ENCODE measurements at regions not wholly inside any gene's neighbourhood (a gene's known extent, or its start where the extent isn't known, plus 50 kb on each side); places are given as distances from the start of the nearest gene placed in this dataset.

DNA sequence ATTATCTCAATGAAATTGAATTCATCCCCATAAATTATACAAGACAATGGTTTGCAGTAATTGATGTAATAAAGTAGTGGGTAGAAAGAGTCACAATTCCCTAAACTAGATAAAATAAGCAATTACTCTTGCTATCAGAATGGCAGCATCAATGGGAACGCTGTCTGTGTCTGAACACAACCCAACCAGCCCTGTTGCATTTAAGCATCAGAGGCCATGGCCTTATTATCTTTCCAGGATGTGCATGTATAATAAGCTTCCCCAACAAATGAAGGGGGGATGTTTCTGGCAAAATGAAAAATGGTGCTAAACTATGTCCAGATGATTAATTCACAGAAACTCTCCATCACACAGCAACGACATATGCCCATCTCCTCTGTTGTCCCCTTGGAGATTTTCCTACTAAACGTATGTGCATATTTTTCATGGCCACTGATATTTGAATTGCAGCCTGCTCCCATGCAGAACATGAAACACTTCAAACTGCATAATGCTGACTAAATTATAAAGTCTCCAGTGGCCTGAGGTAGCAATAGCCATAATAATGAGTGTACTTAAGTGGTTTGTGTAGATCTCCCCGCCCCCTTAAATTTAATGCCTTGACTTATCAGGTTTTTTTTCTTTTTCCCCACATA is 306.9 kb upstream of the ADAMTS16 start:
- DNase-seq (ENCODE audit: low read depth), result no peak

DNA sequence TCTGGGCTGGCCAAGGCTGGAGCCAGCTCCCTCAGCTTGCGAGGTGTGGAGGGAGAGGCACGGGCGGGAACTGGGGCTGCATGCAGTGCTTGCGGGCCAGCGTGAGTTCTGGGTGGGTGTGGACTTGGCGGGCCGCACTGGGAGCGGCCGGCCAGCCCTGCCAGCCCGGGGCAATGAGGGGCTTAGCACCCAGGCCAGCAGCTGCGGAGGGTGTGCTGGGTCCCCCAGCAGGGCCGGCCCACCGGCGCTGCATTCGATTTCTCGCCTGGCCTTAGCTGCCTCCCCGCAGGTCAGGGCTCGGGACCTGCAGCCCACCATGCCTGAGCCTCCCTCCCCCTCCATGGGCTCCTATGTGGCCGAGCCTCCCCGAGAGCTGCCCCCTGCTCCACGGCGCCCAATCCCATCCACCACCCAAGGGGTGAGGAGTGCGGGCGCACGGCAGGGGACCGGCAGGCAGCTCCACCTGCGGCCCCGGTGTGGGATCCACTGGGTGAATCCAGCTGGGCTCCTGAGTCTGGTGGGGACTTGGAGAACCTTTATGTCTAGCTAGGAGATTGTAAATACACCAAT is 302.6 kb upstream of the ADAMTS16 start:
- DNase-seq (ENCODE audit: low read depth), result no peak

DNA sequence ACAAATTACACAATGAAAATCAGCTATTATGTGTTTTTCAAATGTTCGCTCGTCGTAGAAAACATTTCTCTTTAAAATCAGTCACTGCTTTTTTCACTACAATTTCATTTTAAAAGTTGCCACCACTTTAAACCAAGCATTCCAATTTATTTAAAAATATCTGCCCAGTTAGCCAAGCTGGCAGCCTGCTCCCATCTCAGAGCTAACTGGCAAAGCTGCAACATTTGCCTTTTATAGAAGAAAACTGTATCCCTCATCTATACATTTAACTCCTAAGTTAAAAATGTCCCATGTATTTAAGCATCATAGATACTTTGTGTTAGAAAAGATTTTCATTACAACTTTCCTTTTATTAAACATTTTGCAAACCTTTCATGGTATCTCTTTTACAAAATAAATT is 294.9 kb upstream of the ADAMTS16 start:
- DNase-seq (ENCODE audit: low read depth), result no peak

DNA sequence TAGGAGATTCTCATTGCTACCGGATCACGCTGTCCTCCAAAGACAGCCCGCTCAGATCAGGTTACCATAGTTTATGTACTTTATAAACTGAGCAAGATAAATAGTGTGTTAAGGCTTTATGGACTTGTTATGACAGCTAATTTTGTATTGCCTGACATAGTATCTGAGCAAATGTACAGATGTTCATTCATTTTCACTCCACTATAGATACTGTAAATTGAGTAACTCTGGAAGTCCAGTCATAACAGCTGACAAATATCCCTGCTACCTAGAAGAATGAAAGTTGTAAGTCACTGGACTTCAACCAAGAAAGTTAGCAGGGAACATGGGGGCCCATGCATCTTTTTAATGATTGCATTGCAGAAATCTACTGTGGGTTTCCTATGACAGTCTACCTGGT is 292.4 kb upstream of the ADAMTS16 start:
- DNase-seq (ENCODE audit: low read depth), result no peak

DNA sequence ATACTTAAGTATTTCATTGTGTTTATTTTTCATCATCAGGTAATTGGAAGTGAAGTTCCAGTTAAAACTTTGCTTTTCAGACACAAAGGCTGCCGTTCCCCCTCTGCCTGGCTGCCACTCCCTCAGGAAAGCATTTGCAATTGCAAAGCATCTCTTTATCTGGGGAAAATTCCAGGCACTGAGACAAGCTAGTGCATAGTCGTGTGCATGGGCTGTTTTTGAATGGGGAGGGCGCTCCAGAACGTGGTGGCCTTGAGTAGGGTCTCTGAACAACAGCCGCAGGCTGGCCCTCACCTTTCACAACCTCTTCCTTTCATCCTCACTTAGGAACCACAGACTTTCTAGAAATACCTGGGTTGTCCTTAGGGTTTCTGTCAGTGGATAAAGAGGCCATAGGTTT is 285.1 kb upstream of the ADAMTS16 start:
- no peak for DNase-seq (ENCODE audit: low read depth)

DNA sequence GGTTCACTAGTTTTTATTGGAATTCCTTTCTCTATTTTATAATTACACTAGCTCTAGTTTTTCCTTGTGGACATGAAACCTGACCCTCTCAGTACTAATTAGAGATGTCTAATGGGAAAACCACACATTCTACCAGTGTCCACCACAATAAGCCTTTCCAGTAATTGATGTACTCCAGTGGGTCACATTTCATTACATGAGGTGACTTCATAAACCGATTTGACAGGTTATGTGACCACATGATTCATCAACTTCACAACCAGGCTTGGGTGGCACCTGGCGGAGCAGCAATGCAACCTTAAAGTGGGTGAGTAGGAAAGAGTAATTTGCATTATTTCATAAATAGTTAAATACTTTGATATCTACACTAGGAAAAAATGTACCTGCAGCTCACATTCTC is 284.2 kb upstream of the ADAMTS16 start:
- no peak for DNase-seq (ENCODE audit: low read depth)

DNA sequence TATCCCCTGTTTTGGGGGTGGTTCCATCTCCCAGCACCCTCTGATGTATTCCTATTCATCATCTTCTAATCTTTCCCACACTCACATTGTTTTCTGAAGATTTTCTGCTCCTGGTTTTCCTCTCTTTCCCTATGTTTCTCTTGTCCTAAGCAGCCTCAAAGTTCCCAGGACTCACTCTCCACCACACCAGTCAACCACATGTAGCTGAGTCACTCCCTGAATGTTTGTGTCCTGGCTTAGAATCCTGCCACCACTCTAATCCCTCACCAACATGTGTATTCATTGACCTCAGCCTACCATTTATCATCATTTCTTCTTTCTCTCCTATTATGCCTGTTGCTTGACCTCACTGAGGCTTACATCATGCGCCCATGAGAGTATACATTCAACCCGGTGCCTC is 282.4 kb upstream of the ADAMTS16 start:
- no peak for DNase-seq (ENCODE audit: low read depth)

DNA sequence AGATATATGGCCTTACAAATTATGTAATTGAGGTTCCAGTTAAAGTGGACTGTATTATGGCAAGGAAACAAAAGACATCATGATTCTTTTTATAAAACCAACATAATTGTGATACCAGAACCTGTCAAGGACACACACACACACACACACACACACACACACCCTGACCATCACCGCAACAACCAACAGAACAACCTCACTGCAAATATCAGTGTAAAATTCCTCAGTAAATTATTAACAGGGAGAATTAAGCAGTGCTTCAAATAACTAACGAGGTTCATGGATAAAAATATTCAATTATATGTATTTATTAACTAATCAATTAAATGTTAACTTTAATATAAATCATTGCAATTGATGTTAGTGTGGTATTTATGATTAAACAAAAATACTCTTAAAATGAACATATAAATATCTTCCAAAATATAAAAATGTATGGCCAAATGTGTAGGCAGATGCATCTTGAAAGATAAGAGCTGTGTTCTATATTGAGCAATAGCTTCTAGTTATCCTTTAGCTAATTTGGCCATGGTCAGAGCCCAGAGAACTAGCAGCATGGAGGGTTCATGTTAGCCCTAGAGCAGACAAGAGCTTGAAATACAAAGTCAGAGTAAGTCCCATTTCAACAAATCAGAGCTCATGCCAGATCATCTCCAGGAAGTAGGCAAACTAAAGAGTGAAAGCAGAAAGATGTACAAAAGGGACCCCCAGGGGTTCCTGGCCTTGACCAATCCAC is 280.5 kb upstream of the ADAMTS16 start:
- no peak for DNase-seq (ENCODE audit: low read depth)

DNA sequence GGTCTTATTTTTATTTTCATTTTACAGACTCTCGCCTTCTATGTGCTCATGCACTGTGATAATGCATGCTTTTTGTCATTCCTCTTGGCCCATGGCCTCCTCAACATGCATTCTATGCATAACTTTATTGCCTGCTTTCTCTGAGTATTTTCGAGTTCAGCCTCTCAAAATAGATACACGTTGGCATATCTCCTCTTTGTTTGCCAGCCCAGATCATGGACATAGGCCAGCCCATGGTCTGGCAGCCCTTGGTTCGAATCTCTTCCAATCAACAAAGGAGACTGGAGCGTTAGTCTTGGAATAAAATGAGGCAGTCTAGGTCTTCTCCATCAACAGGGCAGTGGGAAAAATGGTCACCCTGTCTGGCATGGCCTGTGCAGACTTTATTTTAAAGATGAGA is 279.5 kb upstream of the ADAMTS16 start:
- DNase-seq (ENCODE audit: low read depth), result no peak

DNA sequence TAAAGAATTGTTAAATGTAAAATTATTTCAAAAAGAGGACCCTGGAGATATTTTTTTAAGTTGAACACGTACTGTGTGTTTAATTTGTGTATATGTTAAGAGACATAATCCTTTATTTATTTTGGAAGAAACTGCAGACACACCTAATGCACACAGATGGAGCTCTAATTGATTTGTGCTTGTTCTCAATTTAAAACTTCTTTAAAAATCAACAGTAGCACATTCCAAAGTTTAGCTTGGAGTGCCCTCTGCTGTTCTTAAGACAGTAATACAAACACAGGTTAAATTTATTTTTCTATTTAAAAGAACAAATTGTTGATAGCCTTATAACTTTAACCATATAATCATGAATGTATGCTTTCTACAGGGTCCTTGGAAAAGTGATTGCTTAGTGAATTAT is 277.6 kb upstream of the ADAMTS16 start:
- no peak for DNase-seq (ENCODE audit: low read depth)

DNA sequence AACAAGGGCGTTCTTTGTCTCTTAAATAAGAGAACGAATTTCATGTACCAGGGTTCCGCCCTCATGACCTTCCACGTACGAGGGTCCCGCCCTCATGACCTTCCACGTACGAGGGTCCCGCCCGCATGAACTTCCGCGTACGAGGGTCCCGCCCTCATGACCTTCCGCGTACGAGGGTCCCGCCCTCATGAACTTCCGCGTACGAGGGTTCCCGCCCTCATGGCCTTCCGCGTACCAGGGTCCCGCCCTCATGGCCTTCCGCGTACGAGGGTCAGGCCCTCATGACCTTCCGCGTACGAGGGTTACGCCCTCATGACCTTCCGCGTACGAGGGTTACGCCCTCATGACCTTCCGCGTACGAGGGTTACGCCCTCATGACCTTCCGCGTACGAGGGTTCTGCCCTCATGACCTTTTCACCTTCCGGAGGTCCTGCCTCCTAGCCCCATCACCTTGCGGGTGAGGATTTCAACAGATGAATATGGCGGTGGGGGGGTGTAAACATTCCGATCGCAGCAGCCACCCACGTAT is 273.9 kb upstream of the ADAMTS16 start:
- DNase-seq (ENCODE audit: low read depth), result no peak

DNA sequence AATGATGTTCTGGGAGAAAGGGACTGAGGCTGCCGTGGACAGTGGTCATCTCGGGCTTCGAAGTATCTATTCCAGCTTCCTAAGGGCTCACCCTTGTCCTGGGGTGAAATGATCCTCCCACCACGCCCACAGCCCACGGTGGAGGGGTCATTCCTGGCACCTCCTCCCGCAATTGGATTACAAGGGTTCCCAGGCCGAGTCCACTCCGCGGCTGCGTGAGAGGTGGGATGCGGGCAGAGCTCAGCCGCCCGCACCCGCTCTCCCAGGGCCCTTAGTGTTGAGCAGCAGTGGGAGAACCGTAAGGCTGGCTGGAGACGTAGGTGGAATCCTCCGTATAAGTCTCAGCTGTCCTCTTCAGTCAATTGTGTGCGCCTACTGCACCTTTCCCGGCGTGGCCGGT is 273.3 kb upstream of the ADAMTS16 start:
- no peak for DNase-seq (ENCODE audit: low read depth)

DNA sequence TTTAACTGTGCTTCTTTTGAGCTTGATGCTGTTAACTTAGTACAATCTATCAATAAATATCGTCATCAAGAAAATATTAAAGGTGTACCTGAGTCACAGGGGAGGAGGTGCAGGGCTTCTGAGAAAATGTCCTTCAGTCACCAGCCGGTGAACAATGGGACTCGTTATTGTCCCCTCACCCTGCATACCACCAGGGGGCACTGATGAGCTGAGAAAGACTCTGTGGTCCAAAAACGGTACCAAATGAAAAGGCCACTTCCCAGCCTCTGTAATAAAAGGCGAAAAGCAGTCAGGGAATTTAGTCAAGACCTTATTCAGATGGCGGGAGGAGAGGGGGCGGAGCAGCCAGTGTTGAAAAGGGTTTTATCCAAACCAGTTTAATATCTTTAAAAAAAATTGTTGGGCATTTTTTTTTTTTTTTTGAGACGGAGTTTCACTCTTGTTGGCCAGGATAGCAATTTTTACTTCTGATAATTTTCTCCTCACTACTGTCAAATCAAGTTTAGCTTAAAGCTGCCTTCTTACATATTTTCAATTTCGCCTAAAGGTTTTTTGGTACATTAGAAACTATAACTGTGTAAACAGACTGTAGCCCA is 271.9 kb upstream of the ADAMTS16 start:
- peak; percentile 36 for DNase-seq (ENCODE audit: low read depth)

DNA sequence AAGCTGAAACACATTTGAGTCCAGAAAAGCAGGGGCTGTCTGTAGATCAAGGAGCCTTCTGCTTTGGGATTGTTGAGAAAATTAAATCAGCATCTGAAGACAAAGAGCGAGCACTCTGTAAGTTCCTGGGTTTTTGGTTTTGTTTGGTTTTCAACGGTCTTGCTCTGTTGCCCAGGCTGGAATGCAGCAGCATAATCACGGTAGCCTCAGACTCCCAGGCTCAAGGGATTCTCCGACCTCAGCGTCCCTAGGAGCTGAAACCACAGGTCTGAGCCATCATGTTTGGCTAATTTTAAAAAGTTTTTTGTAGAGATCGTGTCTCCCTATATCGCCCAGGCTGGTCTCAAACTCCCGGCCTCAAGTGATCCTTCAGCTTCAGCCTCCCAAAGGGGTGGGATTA is 266.5 kb upstream of the ADAMTS16 start:
- no peak for DNase-seq (ENCODE audit: low read depth)

DNA sequence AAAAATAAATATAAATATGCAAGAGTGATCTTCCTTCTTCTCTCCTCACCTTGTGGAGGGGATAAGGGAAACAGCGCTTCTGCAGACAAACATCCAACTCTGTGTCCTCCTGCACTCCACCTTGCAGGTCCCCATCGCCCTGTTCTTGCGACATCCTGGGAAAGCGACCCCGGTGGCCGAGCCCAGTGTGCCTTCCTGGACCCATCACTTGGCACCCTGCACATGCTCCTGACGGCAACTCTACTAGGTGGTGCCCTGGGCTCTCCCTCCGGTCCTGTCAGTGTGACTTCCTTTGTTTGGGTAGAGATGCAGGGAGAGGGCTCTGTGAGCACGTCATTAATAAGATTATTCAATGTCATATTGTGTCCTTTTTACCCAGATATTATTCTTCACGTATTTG is 266.0 kb upstream of the ADAMTS16 start:
- DNase-seq (ENCODE audit: low read depth), result no peak

DNA sequence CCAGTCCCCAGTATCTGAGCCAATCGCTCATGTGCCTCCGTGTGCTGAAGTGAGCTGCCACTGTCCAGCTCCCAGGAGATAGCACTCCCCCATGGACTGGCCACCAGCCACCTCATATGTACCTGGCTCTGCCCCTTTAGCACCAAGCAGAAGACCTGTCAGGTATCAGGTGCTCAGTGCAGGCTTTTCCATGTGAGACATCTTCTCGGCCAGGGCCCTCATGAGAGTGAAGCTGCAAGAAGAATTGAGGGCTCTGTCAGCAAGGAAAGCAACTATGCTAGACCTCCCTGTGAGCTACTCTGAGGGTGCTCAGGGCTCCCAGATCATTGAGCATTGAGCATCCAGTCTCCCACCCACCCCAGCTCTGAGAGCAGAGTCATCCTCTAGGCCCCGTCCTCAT is 264.2 kb upstream of the ADAMTS16 start:
- DNase-seq (ENCODE audit: low read depth), result no peak

DNA sequence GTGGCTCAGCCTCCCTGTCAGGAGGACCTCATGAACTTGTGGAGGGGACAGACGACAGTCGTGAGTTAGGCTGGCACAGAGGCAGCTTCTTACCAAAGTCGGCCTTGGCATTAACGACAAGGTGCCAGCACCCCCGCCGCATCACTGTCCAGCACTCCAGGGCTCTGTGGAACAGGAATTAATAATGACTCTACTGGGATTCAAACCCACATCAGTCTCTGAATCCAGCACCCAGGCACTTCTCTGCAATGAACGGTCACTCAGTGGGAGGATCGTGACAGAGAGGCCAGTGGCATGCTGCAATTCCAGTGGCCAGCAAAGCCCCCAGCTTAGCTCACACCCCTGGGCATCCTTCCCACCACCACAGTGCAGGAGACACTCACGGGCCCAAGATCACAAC is 263.3 kb upstream of the ADAMTS16 start:
- DNase-seq (ENCODE audit: low read depth), result no peak

DNA sequence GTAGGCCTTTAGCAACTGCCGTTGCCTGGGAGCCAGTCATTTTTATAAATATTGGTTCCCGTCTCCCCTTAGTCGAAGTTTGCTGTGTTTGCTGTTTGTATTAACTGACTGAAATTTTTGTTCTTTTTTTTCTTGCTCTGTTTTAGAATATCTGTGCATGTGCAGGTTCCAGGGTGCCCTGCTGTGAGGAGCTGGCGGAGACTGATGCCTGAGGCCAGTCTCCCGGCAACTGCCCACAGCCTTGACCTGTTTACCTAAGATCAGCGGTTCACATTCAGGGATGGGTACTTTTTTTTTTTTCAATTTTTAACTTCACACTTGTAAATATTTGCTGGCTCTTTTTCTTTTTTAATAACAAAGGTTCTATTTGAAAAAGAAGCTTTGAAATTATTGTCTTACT is 262.6 kb upstream of the ADAMTS16 start:
- DNase-seq (ENCODE audit: low read depth), result no peak

DNA sequence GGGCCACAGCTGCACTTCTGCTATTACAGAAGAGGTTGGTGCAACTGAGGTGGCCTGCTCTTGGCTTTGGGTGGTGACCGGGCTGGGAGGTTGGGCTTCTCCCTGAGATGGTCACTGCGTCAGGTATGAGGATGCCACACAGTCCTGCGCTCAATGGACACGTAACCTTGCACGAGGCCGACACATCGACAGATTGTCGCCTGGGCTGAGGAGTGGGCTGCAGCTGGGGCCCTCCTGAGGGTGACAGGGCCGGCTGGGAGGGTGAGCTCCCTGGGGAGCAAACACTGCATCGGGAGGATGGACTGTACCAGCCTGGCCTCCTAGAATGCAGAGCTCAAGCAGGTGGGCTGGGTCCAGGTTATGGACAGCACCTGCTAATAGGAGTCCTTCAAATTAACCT is 261.1 kb upstream of the ADAMTS16 start:
- no peak for DNase-seq (ENCODE audit: low read depth)

DNA sequence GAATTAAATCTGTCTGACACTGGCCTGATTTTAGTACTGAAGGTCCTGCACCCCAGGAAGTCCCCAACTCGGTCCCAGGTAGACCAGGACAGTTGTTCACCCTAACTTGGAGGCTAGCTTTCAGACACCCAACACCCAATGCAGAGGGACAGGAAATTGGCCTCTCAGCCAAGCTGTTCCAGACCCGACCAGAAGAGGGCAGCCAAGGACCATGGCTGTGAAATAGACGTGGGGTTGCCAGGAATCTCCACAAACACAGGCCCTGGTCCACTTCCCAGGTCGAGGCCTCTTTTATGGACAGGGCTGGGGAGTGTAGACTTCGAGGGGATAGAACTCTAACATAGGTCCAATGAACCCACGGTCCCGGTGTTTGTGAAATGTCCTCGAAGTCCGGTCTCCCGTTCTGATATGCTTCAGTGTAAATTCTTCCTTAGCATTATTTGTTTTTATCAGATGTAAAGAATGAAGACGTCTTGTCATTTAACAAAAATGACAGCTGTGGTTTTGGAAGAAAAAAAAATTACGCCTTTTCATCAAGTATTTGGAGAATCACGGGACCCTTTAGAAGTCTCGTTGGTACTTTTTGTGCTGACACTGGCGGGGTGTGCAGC is 260.3 kb upstream of the ADAMTS16 start:
- peak; percentile 47 for DNase-seq (ENCODE audit: low read depth)

DNA sequence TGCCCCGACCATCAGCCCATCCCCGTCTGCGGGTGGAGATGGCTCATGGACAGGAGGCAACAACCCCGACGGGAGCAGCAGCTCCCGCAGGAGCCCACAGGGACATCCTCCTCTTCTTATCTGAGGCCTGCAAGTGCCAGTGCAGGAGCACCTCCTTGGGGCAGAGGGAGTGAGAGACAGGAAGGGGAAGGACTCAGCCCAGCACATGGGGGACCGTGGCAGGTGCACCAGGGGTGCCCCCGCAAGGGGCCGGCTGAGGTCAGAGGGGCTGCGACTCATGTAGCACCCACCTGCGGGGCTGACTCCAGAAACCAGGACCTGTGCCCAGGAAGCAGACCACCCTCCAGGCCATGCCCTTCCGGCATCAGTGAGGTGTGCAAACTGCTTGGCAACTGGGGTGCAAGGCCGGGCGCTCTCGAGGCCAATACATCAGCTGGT is 259.8 kb upstream of the ADAMTS16 start:
- DNase-seq (ENCODE audit: low read depth), result no peak

DNA sequence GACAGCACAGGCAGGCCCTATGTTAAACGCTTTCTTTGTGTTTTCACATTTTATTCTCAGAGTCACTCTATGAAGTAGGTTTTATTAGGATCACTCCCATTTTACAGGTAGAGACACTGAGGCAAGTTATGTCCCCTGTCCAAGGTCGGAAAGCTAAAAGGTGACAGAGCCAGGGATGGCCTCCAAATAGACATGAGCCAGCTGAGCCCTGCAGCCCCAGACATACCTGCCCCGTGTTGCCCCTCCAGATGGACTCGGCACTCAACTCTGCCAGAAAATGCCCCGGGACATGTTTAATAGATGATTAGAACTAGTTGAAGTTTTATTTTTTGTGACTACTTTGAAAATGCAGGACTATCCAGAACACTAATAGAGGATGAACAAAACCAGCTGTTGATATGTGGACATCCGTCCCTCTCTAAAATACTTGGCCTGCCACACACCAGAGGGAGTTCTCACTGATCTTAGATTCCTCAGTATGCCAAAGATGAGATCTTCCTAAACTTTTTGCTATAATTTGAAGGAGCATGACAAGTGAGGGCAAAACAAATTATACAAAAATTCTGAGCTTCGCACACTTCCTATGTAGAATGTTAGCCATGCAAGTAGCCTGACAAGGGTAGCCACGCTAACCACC is 258.6 kb upstream of the ADAMTS16 start:
- DNase-seq (ENCODE audit: low read depth), result no peak

Data from activated T-cell treated with anti-CD3 and anti-CD28 coated beads for 48 hours (primary cell).